Effector CD4-positive, alpha-beta T cell (primary cell): ENCODE measurements at regions not wholly inside any gene's neighbourhood (a gene's known extent, or its start where the extent isn't known, plus 50 kb on each side); places are given as distances from the start of the nearest gene placed in this dataset.

ENCODE experiments used
- DNase-seq: peaks from one replicate; pipeline ENCODE4 v3.0.0-alpha.2; 2020

- no peak for DNase-seq
These were observed 119.7 kb downstream of the RCN1 start for GRCh38 chr11:32210556-32210955.

- DNase-seq = no peak
These were observed 122.3 kb downstream of the RCN1 start for GRCh38 chr11:32213223-32213622.

- no peak for DNase-seq
These were observed 124.3 kb downstream of the RCN1 start for GRCh38 chr11:32215157-32215556.

- DNase-seq = no peak
These were observed 125.9 kb downstream of the RCN1 start for GRCh38 chr11:32216749-32217148.

- DNase-seq = no peak
These were observed 128.4 kb downstream of the RCN1 start for GRCh38 chr11:32219320-32219719.

- no peak for DNase-seq
These were observed 130.7 kb downstream of the RCN1 start for GRCh38 chr11:32221476-32222032.

GRCh38 chr11:32224580-32224979, 133.7 kb downstream of the RCN1 start:
- DNase-seq = no peak

- DNase-seq = no peak
These were observed 134.9 kb downstream of the RCN1 start for GRCh38 chr11:32225571-32226285.

GRCh38 chr11:32226480-32226879, 135.6 kb downstream of the RCN1 start:
- no peak for DNase-seq

GRCh38 chr11:32229576-32230240, 138.8 kb downstream of the RCN1 start:
- no peak for DNase-seq

GRCh38 chr11:32231909-32232493, 141.1 kb downstream of the RCN1 start:
- no peak for DNase-seq

GRCh38 chr11:32232516-32232915, 141.6 kb downstream of the RCN1 start:
- DNase-seq = no peak

GRCh38 chr11:32233276-32233675, 142.4 kb downstream of the RCN1 start:
- no peak for DNase-seq

GRCh38 chr11:32233928-32234327, 143.1 kb downstream of the RCN1 start:
- no peak for DNase-seq

- DNase-seq = no peak
These were observed 153.6 kb downstream of the RCN1 start for GRCh38 chr11:32244453-32244852.

- no peak for DNase-seq
These were observed 162.8 kb downstream of the RCN1 start for GRCh38 chr11:32253706-32254105.

- DNase-seq = no peak
These were observed 165.0 kb downstream of the RCN1 start for GRCh38 chr11:32255841-32256240.

GRCh38 chr11:32256466-32256865, 165.6 kb downstream of the RCN1 start:
- no peak for DNase-seq

GRCh38 chr11:32259641-32260081, 168.8 kb downstream of the RCN1 start:
- DNase-seq = no peak

- DNase-seq = no peak
These were observed 171.5 kb downstream of the RCN1 start for GRCh38 chr11:32262367-32262766.

- no peak for DNase-seq
These were observed 169.4 kb downstream of the WT1 start for GRCh38 chr11:32265911-32266310.

- DNase-seq = no peak
These were observed 168.7 kb downstream of the WT1 start for GRCh38 chr11:32266601-32267000.

GRCh38 chr11:32267679-32268187, 167.6 kb downstream of the WT1 start:
- no peak for DNase-seq

GRCh38 chr11:32273931-32274330, 161.4 kb downstream of the WT1 start:
- DNase-seq = no peak
